T-helper 2 cell treated with Interferon-gamma antibody and Interleukin-4, amounts not matched to agents 100 ng/mL and 5 ng/mL, for 36 hours (primary cell): ENCODE measurements at regions not wholly inside any gene's neighbourhood (a gene's known extent, or its start where the extent isn't known, plus 50 kb on each side); places are given as distances from the start of the nearest gene placed in this dataset.
"Not testable (repeated sequence)": the region's sequence is repeated elsewhere in the genome, so short reads cannot be mapped to it uniquely, and the experiment has no call there.

ENCODE experiments used
- intact Hi-C: fragments of 100-400 bp; cut with micrococcal nuclease; formaldehyde crosslinking; loops from one replicate; pipeline ENCODE4 v1.15.1; 2023

DNA sequence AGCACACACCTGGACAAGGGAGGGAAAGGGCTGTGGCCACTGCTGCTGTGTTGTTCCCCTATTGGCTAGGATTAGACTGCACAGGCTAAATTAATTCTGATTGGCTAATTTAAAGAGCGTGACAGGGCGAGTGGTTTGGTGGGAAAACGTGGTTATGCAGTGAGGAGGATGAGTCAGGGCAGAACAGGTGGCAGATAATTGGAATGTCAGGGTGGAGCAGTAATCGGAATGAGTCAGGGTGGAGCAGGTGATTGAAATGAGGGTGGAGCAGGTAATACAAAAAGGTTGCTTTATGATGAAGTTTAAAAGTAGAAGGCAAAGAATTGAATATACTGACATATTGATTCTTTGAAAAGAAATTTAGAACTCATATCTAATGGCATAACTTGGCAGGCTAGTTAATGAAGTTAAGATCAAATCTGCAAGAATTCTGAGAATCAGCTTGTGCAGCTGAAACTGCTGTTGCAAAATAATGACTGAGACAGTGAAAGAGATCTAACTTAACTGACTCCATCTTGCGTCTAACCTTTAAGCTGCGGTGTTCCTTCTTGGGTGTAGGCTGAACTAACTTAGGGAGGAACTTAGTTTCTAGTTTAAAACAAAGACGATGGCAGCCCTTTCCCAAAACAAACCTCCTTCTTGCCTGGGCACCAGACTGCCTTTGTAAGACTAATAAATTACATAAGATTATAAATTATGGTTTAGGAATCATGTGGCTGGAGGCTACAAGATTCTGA is 174.3 kb downstream of the UTP18 start:
- intact Hi-C loops = no loop called here

- intact Hi-C loops = no loop called here
Observed at GRCh38 chr17:51435171-51435552, 174.8 kb downstream of the UTP18 start.

DNA sequence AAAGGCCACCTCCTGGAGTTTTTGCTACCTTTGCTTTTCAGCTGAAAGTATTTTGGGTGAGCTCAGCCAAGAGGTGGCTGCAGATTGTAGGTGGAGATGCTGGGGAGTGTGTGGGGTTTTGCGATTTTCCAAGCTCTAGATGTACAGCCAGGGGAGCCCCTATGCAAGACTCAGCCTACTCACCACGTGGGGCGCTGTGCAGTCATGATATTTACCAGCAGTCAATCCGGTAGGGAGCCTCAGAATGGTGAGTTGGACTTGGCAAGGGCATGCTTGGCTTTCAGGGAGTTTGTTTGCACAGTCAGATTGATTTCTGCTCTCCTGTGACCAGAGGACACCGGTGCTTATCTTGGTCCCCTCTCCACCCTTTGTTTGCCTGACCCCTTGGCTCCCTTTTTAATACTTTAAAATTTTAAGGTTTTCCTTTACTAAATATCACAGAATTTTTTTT is 175.3 kb downstream of the UTP18 start:
- intact Hi-C loops = no loop called here

- intact Hi-C loops = no loop called here
Observed at GRCh38 chr17:51439395-51440229, 179.3 kb downstream of the UTP18 start.

DNA sequence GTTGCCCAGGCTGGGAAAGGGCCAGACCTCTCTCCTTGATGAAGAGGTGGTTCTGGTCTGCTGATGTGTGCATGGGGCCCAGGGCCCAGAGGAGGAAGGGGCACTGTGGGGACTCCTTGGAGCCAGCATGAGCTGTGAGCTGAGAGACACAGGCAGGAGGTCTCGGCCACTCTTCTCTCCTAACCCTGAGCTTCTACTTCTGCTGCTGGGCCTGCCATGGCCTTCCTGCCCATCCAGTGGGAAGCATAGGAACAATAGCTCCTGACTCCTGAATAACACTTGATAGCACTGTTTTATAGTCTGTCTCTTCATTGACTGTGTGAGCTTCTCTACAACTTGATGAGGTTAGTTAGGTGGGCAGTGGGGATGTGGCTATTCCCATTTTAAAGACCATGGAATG is 181.1 kb downstream of the UTP18 start:
- intact Hi-C loops = no loop called here

- intact Hi-C loops = no loop called here
Observed at GRCh38 chr17:51442088-51442865, 181.9 kb downstream of the UTP18 start.

- intact Hi-C loops = no loop called here
Observed at GRCh38 chr17:51443646-51444045, 183.3 kb downstream of the UTP18 start.

GRCh38 chr17:51445946-51446345 is 185.6 kb downstream of the UTP18 start:
- intact Hi-C loops = no loop called here

DNA sequence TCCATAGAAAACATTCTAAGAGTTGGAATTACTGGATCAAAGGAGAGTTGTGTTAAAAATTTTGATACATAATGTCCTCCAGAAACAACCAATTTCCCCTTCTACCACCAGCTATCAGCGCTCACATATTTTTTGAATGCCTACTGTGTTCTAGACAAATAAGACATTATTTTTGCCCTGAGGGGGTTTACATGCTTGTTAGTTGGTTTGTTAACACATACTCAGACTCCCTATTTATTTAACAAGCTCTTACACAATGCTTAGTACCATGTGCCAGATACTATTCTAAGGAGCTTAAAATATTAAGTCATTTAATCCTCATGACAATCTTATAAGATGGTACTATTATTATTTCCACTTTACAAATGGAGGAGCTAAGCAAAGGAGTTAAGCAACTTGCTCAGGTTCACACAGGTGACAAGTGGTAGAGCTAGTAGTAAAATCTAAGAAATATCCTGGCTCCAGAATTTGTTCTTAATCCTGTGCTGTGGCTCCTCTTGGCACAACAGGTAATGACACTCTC is 194.2 kb downstream of the UTP18 start:
- intact Hi-C loops = no loop called here

DNA sequence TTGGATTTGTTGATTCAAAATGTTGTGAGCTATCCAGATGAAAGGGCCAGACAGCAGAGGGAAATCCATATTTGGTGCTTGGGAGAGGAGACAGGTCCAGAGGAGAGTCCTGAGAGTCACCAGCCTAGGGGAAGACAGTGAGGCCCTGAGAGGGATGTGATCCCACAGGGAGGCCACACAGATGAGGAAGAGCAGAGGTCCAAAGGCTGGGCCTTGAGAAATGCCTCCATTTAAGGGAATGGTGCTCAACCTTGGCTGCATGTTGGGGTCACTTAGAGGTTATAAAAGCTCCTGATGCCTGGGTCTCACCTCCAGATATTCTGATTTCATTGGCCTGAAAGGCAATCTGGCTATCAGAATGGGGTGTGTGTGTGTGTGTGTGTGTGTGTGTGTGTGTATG is 194.9 kb downstream of the UTP18 start:
- intact Hi-C loops = no loop called here

DNA sequence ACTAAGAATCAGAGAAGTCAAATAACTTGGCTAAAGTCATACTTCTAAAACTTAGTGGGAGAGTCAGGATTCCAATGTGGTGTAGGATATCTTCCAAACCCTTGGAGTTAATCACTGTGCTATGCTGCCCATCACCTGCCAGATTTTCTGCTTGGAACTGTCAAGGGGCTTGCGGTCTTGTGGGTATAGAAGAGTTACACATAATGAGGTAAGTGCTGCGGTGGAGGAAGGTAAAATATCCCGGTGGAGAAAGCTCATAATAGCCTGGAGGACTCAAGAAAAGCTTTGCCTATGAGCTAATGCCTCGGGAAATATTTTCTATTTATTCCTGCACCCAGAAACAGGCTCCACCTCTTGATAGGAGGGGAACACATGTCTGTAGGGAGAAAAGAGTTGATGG is 195.6 kb downstream of the UTP18 start:
- intact Hi-C loops = no loop called here

DNA sequence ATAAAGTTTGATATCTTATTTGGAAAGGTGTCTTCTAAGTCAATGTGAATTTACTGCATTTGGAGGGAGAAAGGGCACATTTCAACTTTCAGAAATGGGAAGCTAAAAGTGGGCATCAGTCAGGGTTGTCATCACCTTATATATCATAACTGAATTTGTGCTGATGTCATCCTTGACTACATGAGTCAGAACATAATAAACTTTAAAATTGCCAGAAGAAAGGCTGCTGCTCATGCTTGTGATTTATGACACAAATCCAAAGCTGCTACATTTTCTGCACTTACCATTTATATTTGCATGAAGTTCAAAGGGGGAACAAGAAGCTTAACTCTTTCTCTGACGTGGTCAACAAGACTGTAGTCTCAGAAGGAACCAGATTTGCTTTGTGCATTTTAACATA is 196.6 kb downstream of the UTP18 start:
- intact Hi-C loops = no loop called here

DNA sequence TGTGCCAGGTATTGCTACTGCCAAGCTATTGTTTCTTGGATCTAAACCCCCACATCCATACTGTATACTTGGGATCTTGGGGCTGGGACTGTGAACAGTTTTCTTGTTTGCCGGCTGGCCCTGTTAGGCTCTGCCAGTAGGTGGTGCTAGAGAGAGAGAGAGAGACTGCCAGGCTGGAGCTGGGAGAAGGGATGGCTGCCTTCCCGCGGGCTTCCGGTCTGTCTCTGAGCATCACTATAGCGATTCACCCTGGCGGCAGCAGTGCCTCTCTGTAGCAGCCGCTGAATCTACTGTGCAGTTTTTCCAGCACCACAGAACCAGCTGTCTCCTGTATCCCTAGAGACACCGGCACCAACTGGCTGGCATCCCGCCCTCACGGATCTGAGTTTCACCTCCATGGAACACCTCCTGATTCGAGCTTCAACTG is 201.2 kb downstream of the UTP18 start:
- intact Hi-C loops = no loop called here

- intact Hi-C loops = no loop called here
Observed at GRCh38 chr17:51463353-51463752, 203.0 kb downstream of the UTP18 start.

DNA sequence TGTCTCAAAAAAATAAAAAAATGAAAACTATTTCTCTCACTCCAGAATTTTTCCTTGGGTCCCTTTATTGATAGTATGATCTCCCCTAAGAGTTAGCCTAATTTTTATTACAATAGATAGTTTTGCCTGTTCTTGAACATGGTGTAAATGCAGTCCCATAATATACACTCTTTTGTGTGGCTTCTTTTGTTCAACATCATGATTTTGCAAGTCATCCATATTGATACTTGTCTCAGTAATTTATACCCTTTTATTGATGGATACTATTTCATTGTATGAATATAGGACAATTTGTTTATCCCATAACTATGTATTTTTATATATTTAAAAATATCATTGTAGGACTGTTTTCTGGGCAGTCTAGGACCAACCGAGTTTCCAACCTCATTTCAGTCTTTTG is 207.0 kb downstream of the UTP18 start:
- intact Hi-C loops = no loop called here

DNA sequence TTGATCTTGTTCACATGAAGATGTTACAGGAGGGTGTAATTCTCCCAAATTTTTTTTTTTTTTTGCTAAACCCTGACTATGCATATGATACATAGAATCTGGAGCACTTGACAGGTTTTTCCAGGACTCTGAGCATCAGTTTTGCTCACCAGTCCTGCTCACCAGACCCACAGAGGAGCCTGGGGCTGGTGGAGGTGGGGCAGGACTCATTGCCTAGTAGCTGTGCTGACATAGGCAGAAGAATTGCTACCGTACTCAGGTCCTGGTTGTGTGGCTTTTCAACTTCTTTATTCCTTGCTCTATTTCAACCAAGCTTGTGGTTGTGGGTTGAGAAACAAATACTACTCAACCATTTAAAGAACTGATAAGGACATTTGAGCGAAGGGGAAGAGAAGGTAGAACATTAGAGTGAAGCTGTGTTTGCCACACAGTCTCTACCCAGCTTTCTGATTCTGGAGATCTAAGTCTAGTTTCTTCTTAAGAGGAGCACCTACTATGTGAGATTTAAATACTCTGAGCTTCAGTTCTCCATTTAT is 212.4 kb downstream of the UTP18 start:
- intact Hi-C loops = no loop called here

GRCh38 chr17:51474764-51475163 is 214.4 kb downstream of the UTP18 start:
- intact Hi-C loops = no loop called here

GRCh38 chr17:51475730-51476129 is 215.4 kb downstream of the UTP18 start:
- intact Hi-C loops = no loop called here

DNA sequence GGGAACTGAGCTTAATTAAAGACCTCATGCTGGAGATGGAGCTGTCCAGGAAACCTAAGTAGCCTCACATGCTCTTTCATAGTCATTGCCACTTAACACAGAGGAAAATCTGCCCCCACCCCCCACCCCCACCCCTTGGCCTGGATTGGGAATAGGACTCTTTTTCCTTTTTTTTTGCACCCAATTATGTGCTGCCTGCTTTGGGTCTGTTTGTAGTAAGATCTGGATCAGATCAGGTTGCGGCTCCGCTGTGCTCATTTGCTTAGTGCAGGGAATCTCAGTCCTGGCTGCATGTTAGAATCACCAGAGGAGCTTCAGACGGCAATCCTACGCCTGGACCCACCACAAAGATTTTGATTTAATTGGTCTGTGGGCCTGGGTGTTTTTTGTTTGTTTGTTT is 219.0 kb downstream of the UTP18 start:
- intact Hi-C loops = no loop called here

- intact Hi-C loops = no loop called here
Observed at GRCh38 chr17:51481370-51481769, 221.0 kb downstream of the UTP18 start.

GRCh38 chr17:51482248-51482647 is 221.9 kb downstream of the UTP18 start:
- intact Hi-C loops = not testable (repeated sequence)
